Colonic mucosa (tissue), 4 donors: ENCODE measurements at regions not wholly inside any gene's neighbourhood (a gene's known extent, or its start where the extent isn't known, plus 50 kb on each side); places are given as distances from the start of the nearest gene placed in this dataset.
"Not testable (repeated sequence)": the region's sequence is repeated elsewhere in the genome, so short reads cannot be mapped to it uniquely, and the experiment has no call there.

Source experiments
- DNase-seq: peaks from one replicate; pipeline ENCODE4 v3.0.0-alpha.2; 2020
- H3K27ac ChIP-seq: fragments of 200-600 bp; one replicate; pipeline ENCODE4 v1.8.0; 2021
- H3K27me3 ChIP-seq: fragments of 200-600 bp; one replicate; pipeline ENCODE4 v1.8.0; 2021
- H3K36me3 ChIP-seq: fragments of 200-600 bp; one replicate; pipeline ENCODE4 v1.8.0; 2021
- H3K4me1 ChIP-seq: fragments of 200-600 bp; one replicate; pipeline ENCODE4 v1.8.0; 2021; ENCODE audit warnings: mild to moderate bottlenecking
- H3K4me3 ChIP-seq: fragments of 200-600 bp; one replicate; pipeline ENCODE4 v1.8.0; 2021
- H3K9ac ChIP-seq, 2 donors: one replicate each; pipeline ENCODE4 v1.7.0; 2013; ENCODE audit warnings: control low read depth in 2 of 2, low read depth in 2 of 2, low read length in 2 of 2
- H3K9me3 ChIP-seq: fragments of 200-600 bp; one replicate; pipeline ENCODE4 v1.8.0; 2021
- CTCF ChIP-seq: fragments of 200-600 bp; IDR thresholded peaks from one replicate; pipeline ENCODE4 v1.8.0; 2022; ENCODE audit warnings: antibody characterized with exemption, mild to moderate bottlenecking
- intact Hi-C: fragments of 100-400 bp; cut with DNase I; formaldehyde crosslinking; loops from one replicate; pipeline ENCODE4 v1.14.1; 2022
- donor health status: healthy.
- donor health status: DM: no; HTN: no; CAD: no.
- donor health status: DM: no; HTN: no; CAD: no.

DNA sequence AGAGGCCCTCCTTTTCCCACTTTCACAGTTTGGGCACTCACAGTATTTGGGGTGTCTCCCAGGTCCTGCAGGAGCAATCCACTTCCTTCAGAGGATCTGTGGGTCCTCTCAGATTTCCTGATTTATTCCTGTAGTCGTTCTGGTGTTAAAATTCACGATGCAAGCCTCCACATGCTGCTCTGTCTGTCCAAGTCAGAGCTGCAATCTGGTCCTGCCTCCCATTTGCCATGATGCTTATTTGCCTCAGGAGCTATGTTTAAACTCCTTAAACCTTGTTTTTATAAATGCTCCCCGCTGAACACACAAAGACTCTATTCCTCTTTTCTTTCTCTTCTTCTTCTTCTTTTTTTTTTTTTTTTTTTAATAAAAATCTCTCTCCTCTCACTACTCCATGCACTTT, 558.7 kb upstream of the NECTIN3 start:
- Histone ChIP-seq H3K27ac (no peak overlapping the region), H3K36me3 (no peaks in the 10 kb centered on the region), H3K9me3 (no peaks in the 10 kb centered on the region), H3K27me3 (no peaks in the 10 kb centered on the region), H3K9ac (no peak overlapping the region), H3K4me1 (no peaks in the 10 kb centered on the region), H3K4me3 (no peak overlapping the region)
- TF ChIP-seq CTCF, result no peak
- intact Hi-C loops, result no loop called here
- no peak for DNase-seq

GRCh38 chr3:110518031-110518430, 553.6 kb upstream of the NECTIN3 start:
- Histone ChIP-seq H3K36me3 (no peaks in the 10 kb centered on the region), H3K9ac (no peak overlapping the region), H3K9me3 (no peaks in the 10 kb centered on the region), H3K27me3 (no peaks in the 10 kb centered on the region), H3K27ac (no peak overlapping the region), H3K4me1 (no peaks in the 10 kb centered on the region), H3K4me3 (no peak overlapping the region)
- intact Hi-C loops, result no loop called here
- DNase-seq, result no peak
- TF ChIP-seq CTCF, result no peak

- no peaks in the 10 kb centered on the region for H3K4me1 ChIP-seq
- H3K4me3 ChIP-seq, result no peak overlapping the region
- no peak for TF ChIP-seq CTCF
- DNase-seq, result no peak
- intact Hi-C loops, result no loop called here
- no peaks in the 10 kb centered on the region for H3K9me3 ChIP-seq
- H3K36me3 ChIP-seq, result no peaks in the 10 kb centered on the region
- H3K27me3 ChIP-seq, result no peaks in the 10 kb centered on the region
- no peak overlapping the region for H3K27ac ChIP-seq
- no peak overlapping the region for H3K9ac ChIP-seq
Observed at GRCh38 chr3:110519071-110519470, 552.5 kb upstream of the NECTIN3 start.

DNA sequence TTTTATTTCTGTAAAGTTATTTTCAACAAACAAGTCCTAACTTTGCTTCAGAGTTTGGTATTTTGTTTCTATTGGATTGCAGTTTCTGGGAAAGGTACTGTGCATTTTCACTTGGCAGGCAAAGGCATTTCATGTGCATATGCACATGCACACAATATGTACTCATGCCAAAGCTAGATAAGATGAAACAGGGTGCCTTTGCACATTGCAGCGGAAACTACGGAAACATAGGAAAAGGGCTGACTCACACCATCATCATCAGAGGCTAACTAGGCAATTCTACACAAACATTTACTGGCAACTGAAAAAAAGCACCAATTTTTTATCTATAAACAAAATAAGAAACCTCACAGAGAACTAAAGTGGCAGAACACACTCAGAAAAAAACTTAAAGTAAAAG, 550.6 kb upstream of the NECTIN3 start:
- no peak for DNase-seq
- no peak overlapping the region for H3K4me3 ChIP-seq

DNA sequence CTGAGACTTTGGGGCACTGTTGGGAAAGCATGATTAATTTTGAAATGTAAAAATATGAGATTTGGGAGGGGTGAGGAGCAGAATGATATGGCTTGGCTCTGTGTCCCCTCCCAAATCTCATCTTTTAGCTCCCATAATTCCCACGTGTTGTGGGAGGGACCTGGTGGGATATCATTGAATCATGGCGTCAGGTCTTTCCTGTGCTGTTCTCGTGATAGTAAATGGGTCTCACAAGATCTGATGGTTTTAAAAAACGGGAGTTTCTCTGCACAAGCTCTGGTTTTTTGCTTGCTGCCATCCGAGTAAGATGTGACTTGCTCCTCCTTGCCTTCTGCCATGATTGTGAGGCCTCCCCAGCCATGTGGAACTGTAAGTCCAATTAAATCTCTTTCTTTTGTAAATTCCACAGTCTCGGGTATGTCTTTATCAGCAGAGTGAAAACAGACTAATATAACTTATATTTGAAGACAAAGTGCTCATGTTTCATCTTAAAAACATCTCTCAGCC, 546.0 kb upstream of the NECTIN3 start:
- H3K27ac ChIP-seq, H3K9ac ChIP-seq, H3K36me3 ChIP-seq, H3K9me3 ChIP-seq, DNase-seq, H3K4me3 ChIP-seq, H3K27me3 ChIP-seq, H3K4me1 ChIP-seq, intact Hi-C loops: not testable (repeated sequence)

More for the DNA sequence above, 550.6 kb upstream of the NECTIN3 start:
- TF ChIP-seq CTCF, result no peak
- no peak overlapping the region for H3K27ac ChIP-seq
- no peaks in the 10 kb centered on the region for H3K27me3 ChIP-seq
- H3K9me3 ChIP-seq, result no peaks in the 10 kb centered on the region
- no peaks in the 10 kb centered on the region for H3K36me3 ChIP-seq
- no peaks in the 10 kb centered on the region for H3K4me1 ChIP-seq
- no peak overlapping the region for H3K9ac ChIP-seq
- intact Hi-C loops, result no loop called here

DNA sequence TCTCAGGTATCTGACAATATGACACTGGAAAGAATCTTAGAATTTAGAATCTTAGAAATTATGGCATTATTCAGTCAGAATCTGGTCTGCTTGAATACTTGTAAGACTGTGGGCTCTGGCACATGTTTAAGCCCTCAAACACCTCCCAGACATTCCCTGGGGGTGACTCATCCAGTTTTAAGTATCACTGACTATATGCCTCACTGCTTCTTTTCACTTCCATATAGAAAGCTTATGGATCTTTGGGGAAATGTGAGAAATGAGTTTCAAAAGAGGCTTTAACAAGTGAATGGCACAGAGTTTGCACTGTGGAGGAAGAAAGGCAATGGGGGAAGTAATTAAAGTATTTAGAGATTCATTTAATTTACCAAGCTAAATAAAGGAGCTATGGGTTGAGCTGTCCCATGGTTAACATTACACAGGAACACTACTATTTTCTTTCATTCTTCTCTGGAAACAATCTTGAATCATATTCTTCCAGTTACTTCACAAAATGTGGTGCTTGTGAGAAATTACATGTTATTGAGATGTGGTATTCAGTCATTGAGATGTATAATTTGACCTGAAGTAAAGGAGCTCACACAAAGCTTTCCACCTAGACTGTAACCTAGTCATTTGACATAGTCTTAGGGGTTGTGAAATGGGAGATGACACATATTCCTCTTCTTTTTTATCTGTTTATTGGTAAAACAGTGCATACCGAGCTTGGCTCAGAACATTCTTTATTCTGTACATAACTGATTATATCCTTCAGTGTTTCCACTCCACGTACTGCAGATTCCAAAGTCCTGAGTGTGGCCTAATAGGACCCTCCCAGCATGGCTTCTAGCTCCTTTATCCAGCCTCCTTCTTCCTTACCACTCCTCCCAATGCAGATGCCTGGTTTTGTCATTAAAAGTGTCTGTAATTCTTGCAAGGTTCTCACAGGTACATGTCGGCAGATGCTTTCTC, 544.6 kb upstream of the NECTIN3 start:
- Histone ChIP-seq H3K9me3 (no peaks in the 10 kb centered on the region), H3K27ac (no peak overlapping the region), H3K27me3 (no peaks in the 10 kb centered on the region), H3K36me3 (no peaks in the 10 kb centered on the region), H3K4me1 (no peaks in the 10 kb centered on the region), H3K4me3 (no peak overlapping the region), H3K9ac (no peak overlapping the region)
- no peak for DNase-seq
- intact Hi-C loops, result no loop called here
- TF ChIP-seq CTCF, result no peak
